Hematopoietic multipotent progenitor cell treated with erythropoietin and hydrocortisone succinate and interleukin-3 and kit ligand, for 17 days (in vitro differentiated cells): ENCODE measurements at regions not wholly inside any gene's neighbourhood (a gene's known extent, or its start where the extent isn't known, plus 50 kb on each side); places are given as distances from the start of the nearest gene placed in this dataset.

ENCODE experiments used
- DNase-seq: peaks from one replicate; pipeline ENCODE4 v3.0.0-alpha.2; 2015; ENCODE audit warnings: low spot score

DNA sequence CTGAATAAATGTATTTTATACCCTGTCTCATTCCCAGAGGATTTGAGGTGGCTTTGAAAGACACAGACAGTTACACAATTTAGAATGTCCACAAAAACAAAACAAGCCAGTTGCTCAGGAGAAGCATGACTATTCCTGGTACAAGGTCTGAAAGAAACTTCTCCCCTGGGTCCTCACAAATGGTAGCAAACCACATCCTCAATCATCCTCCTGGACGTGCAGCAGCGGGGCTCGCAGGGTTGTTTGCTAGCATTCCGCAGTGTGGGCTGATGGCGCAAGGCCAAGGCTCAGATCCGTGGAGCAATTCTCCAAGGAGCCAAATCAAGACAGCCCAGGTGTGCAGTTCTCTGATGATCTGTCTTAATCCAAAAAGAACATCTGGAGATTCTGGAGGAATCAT is 210.3 kb downstream of the ACTL7B start:
- no peak for DNase-seq

DNA sequence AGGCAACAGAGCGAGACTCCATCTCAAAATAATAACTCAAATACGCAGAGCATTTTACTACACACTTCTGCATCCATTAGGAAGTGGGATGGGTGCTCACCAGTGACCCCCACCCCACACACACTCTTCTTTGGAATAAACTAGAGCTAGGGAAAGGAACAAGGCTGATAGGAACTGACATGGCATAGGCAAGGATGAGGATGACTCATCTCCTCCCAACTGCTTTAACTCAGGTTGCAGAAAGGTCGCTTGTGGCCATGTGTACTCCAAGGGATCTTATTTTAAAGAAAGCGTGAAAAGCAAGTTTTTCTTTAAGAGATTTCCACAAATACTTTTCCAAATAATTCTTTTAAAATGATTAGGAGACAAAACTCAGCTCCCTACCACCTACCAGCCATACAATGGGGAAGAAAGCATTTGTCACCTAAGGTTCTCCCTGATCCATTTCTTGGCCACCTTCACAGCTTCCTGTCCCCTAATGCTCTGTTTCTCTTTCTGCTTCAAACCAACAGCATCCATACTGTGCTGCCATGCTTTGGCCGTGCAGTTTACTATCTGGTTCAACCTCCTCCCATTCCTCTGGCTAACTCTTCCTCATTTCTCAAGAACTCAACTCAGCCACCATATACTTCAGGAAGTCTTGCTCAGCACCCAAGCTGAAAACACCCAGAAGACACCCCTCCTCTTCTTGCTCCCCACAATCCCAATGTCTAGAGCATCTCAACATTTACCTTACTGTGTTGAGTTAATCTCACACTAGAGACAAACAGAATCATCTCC is 211.9 kb downstream of the ACTL7B start:
- no peak for DNase-seq

DNA sequence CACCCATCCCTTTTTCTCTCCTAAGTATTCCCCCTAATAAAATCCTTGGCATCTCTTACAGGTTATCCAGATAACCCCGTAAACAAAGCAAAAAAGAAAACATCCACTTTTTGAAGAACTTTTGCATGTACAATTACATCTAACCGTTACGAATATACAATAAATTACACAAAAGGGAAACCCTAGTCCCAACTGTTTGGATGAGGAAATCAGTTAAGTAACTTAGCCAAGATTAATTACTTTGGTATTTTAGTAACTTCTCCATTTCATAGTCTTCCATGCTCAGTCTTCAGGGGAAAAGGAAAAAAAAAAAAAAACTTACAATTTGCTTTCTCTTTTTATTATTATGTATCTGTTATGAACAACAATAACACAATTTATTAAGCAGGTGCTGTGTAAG is 212.9 kb downstream of the ACTL7B start:
- DNase-seq: no peak

DNA sequence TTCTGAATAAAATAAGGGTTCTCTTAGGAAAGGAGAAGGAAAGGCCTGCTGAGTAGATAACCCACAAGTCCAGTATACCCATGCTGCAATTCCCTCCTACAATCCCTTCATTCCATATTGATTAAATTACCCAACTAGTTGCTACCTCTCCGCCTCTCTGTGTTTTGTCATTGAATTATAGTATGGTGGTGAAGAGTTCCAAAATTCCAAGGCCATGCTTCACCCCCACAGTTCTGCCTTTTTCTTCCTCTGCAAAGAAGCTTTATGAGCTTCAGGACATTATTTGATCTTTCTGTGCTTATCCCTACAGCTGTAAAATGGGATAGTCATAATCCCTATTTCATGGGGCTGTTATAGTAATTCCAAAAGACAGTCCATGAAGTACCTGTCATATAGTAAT is 215.6 kb downstream of the ACTL7B start:
- no peak for DNase-seq

DNA sequence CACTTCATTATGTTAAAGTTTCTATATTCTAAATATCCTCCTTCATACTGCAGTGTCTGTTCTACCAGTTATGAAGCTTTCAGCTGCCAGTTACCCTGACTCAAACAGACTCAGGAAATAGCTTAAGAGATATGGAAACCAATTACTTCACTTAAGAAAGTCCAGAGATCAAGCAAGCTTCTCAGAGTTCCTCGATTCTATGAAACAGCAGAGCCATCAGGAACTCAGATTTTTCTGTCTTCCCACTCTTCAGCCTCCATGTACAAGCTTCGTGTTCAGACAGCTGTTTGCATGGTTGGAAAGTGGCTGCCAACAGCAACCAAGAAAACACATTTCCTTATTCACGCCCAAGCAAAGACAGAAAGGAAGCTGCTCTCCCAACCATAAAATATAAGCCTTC is 216.1 kb downstream of the ACTL7B start:
- no peak for DNase-seq

DNA sequence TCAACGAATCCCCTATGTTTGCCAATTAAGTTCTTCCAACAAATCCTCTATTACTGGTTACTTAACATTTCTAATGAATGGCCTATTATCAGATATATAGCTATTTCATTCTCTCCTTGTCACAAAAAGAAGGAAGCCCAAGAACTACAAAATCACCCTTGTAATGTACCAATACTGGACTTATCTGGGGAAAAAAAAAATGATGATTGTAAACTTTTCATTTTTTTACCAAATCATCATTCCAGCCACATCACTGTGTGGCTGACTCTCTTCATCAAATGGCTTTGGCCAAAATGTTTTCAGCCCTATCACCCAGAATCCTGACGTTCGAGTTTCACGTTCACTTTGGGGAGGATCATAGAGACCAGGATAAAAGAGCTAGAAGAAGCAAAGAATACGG is 216.7 kb downstream of the ACTL7B start:
- no peak for DNase-seq

DNA sequence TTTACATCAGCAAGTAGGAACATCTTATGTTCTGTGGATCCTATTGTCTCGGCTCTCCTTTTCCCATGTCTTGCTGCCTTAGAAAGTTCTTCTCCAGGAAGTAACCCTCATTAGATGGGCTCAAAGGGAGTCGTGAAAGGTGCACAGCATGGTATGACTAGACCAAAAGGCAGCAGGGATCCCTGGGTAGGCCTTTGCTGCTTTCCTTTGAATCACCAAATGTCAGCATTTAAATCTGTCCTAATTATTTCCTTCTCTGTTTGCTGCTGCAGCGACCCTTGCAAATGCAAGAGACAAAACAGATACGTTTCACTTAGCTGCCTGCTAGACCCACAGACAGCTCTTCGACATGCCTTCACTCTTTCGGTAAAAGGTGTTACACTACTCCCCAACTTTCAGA is 218.4 kb downstream of the ACTL7B start:
- no peak for DNase-seq

DNA sequence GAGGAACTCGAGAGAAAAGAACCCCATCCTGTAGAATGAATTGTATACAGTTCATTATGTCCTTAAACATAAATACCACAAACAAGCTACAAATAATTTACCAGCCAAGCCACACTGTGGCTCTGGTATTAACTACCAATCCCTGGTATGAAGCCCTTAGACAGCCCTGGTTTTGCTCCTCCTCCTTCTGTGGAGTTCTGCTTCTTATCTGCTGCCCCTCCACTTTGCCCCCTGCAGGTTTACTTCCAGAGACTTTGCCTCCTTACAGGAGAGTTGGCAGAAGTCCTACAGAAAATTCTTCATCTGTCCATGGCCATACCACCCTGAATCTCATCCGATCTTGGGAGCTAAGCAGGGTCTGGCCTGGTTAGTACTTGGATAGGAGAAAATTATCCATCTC is 219.8 kb downstream of the ACTL7B start:
- no peak for DNase-seq

DNA sequence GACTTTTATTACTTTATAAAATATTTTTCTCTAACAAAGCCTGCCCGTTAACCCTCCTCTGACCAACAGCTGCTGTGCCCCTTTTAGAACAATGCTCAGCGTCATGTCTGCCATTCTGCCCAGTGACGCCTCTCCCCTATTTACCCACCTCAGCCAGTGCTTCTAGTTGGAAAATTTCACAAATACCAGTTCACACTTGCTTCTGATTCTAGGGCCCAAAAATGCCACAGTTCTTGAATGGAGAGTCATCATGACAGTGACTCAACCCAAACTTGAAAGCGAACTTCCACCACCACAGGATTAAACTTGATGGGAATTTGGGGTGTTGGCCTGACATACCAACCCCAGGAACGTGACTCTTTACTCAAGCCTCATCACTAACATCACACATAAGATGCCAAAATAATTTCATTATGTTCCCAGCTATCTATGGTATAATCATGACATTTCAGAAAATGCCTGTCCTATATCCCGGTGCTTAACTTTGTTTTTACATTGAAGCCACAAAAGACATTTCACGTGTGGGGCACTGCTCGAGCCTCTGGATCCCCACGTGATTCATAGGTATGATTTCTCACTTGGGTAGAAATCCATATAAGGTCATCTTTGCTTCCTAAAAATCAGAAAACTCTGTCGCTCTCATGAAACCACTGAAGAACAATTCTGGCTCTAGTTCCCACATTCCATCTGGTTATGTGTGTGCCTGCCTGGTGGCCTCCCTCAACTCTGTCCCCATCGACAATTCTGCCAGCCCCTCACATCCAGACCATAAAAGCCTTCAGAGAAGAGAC is 220.9 kb downstream of the ACTL7B start:
- DNase-seq: no peak

DNA sequence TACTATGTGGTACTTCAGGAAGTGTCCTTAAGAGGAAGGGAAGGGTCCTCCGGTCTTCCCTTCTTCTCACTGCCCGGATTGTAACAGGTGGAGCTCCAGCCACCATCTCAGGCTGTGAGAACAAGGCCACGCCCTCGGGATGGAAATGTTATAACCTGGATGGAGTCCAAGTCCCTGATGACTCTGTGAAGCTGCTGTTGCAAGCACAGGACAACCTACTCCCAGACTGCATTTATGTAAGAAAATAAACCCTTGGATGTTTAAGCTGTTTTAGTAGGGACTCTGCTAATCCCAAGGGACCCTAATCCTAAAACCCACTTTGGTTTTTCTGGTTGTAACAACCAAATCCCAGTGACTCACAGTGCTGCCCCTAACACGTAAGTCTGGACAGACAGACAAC is 221.6 kb downstream of the ACTL7B start:
- no peak for DNase-seq

DNA sequence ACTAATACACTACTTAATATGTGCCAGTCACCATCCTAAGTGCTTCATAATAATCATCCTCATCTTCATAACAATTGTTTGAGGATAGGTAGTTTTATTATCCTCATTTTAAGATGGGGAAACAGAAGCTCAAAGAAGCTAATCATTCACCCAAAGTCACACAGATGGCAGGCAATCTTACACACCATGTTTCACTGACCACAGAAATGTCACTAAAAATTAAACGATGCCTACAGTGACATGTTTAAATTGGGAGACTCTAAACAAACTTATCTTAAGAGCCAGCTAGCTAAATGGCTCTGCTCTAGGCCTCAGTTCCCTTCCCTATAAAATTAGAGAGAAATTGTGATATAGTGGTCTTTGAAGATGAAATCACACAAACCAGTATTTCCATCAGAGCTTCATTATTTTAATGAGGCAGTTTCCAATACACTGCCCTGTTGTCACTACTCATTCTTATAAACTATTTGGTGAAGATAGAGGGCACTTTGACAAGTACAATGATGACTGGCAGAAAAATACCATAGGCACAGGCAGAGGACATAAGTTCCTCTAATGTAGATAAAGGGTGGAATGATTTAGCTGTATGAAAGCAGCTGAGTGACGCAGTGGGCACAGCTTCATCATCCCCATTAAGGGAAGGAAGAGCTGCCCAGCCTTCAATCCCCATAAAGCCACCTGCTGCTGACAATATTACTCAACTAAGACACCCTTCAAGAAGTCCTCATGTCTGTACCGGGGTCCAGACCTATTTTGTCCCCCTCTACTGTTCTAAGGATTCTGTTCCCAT is 224.1 kb downstream of the ACTL7B start:
- DNase-seq: no peak

DNA sequence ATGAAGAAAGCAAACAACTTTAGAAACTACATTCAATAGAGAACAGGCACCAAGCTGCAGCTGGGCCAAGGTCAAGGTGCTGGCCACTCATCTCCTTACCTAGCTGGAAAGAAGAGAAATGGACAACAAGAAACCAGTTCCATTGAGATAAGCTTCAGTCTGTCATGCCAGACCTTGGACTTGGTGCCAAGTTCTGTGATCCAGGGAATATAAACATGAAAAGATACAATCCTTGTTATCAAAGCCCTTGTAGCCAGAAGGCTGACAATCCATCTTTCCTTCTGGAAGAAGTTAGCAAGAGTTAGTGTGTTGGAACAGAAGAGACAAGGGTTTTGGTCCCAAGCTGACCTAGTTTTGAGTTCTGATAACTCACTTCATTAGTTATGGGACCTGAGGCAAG is 227.5 kb downstream of the ACTL7B start:
- DNase-seq: no peak

DNA sequence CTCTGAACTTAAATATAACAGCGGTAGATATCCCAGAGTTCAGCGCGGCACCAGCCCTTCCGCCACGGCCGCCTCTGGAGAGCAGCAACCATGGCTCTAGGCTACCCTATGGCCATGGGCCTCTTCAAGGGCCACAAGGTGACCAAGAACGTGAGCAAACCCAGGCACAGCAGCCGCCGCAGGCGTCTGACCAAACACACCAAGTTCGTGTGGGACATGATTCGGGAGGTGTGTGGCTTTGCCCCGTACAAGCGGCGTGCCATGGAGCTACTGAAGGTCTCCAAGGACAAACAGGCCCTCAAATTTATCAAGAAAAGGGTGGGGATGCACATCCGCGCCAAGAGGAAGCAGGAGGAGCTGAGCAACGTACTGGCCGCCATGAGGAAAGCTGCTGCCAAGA is 229.0 kb downstream of the ACTL7B start:
- no peak for DNase-seq

DNA sequence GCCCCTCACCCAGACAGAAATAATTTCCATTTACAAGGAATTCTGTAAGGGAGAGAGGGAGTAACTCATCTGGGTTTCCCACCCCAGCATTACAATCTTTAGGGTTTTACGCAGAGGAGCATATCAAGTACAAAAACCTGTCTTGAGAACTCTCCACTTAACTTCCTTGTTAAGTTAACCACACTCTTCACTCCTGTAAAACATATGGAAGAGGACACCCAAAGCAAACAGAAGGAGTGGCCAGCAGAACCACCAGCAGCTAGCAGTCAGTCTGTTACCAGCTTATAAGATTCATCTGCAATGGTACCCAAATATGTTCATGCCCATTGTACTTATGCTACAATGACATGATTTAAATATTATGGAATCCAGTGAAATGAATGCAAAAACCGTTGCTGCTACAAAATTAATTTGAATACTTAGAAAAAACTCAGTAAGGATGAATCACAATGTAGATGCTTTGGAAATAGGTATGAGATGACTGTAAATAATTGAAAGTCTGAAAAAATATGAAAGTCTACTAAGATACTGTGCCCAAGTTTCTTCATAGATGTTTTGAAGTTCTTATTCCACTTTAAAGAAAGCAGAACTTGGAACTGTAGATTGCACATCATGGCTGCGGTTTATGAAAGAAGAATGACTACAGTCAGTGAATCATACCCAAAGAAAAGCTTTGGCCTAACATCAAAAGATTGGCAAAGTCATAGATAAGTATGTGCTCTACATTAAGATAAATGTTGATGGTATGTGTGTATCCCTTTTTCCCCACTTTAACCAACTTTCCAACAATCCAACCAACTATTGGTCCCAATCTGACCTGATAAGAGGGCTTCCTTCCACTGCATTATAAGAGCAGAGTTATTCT is 233.6 kb downstream of the ACTL7B start:
- no peak for DNase-seq

DNA sequence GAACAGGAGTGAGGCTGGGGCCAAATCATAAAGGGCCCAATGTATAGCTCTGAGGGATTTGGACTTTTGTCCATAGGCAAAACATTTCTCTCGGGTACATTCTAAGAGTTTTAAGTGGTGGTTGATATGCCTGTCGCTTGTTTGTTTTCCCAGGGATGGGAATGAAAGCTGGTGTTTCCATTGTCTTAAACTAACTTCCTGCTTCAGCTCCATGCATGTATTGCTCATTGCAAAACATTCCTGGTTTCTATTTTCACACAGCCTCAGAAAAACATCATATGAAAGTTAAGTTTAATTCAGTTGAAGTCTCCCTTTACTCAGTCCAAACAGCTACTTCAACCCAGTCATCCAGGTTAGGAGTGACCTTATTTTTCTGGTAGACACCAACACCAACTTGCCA is 235.0 kb downstream of the ACTL7B start:
- DNase-seq: no peak

DNA sequence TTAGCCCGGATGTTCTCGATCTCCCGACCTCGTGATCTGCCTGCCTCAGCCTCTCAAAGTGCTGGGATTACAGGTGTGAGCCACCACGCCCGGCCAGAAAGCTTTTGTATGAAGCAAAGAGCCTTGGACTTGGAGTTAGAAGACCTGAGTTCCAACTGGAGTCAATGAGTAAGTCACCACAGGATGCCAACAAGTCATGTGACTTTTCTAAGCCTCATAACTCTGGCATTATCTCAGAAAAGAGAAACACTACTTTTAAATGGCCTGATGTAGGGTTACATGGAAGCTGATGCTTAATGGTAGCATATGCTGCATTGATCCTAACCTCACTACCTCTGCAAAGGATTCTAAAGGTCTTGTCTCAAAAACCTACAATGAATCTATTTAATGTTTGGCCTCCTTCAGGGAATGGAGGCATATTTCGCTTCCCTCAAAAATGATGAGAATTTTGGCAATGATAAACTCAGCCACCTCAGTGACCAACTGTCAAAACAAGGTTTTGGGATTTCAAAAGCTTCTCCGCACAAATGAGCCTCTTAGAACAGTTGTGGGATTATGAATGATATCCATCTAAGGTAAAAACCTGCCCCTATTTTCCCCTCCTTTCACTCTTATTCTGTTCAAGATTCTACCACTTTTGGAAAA is 236.8 kb downstream of the ACTL7B start:
- DNase-seq: no peak

DNA sequence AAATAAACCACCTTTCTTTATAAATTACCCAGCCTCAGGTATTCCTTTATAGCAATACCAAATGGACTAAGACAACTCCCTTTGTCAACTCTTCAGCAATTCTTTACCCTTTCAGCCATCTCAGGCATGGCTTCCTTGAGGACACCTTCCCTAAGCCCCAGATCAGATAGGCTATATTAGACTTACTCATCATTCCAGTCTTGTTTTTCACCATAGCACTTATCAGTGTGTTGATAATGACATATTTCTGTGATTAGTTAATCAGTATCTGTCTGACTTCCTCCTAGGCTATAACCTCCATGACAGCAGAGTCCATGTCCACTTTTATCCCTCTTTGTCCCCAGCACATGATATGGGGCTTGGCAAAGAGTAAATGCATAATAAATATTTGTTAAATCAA is 238.1 kb downstream of the ACTL7B start:
- DNase-seq: no peak

DNA sequence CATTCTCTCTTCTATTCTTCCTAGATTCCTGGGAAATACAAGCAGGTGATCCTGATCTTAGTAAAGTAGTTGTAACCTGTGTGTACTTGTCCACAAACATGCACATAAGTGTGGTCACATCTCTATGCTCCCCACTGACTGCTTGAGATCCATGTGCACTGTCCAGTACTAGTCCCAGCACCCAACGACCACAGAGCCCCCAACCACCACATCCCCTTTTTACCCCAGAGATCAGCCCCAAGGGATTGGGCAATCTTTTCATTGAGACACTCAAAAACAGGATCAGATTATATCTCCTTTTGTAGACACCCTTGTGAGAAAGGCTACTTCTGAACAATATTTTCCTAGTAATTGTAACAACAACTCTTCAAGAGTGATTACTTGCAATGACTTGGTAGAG is 240.6 kb downstream of the ACTL7B start:
- DNase-seq: no peak

DNA sequence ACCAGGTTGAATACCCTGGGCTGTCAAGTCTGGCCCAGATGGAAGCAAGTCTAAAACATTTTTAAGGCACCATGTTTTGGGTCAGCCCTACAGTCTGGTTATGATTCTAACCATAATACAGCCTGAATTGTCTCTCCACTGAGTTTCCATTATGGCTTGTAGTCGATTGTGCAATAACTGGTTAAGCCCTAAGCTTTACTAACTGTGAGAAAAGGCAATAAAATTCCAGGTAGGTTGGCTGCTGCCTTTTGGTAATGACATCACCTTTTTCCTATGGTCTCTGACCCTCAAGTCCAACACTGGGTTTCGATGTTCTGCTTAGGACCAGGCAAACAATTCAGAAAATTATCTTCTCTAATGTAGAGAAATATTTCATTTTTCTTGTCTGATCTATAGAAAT is 243.3 kb downstream of the ACTL7B start:
- DNase-seq: no peak

DNA sequence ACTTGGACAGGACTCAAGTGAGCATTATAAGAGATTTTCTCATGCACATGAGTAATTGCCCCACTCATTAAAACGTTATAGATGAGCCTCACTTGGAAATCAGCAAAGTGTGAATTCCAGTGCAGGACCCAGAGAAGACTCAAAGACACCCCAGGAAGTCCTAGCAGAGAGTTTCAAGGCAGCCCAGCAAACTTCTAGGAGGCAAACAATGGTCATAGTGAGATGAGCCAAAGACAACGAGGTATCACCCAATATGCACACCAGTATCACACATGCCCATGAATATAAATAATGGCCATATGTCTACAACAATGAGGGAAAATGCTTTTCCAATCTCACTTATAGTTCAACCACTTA is 245.9 kb downstream of the ACTL7B start:
- no peak for DNase-seq

DNA sequence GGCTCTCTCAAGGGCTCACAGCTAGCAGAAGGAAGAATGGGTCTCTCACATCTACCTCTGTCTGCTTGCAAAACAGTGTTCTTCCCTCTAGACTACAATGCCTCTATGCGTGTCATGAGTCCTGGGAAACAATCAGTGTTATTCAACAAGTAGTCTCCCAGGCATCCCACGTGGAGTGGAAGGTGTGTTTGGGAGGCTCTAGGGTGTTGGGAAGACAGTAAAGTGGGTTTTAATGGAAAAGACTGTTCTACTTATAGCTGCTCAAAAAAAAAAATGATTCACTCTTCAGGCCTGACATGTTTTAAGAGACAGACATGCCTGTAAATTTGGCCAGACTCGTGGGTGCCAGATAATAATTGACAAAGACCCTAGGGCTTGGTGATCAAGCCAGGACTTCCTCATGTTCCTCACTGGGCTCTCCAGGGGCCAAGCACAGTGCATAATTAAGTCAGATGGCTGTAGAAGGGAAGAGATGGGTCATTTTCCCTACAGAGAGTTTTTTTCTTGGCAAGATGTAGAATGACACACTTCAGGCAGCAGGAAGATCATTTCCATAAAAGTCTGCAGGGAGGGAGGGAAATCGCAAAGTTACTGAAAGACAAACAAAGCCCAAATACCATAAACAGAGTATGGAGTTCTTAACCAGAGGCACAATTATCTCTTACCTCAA is 246.4 kb downstream of the ACTL7B start:
- no peak for DNase-seq
